Liver (tissue), 8 donors: ENCODE measurements at regions not wholly inside any gene's neighbourhood (a gene's known extent, or its start where the extent isn't known, plus 50 kb on each side); places are given as distances from the start of the nearest gene placed in this dataset.

Experiments used
- DNase-seq: peaks from one replicate; pipeline ENCODE4 v3.0.0-alpha.2; 2017; ENCODE audit warnings: low spot score
- H3K27ac ChIP-seq, 2 donors: one replicate each; pipeline ENCODE4 v1.7.0; 2013; ENCODE audit warnings: inconsistent platforms in 2 of 2, low read length in 2 of 2, control low read depth in 1 of 2, low read depth in 1 of 2, mild to moderate bottlenecking in 1 of 2
- H3K27me3 ChIP-seq, 4 donors: one replicate each; pipeline versions ENCODE4 v1.6.1 to v1.7.0; 2013; ENCODE audit warnings: low read length in 3 of 4, inconsistent platforms in 1 of 4, mild to moderate bottlenecking in 1 of 4, moderate library complexity in 1 of 4; ENCODE audit not compliant: control insufficient read depth in 4 of 4, insufficient read depth in 4 of 4
- H3K36me3 ChIP-seq, 4 donors: one replicate each; pipeline versions ENCODE4 v1.6.1 to v1.7.0; 2013; ENCODE audit warnings: low read length in 3 of 4, mild to moderate bottlenecking in 3 of 4, low read depth in 1 of 4, moderate library complexity in 1 of 4; ENCODE audit not compliant: control insufficient read depth in 4 of 4, insufficient read depth in 3 of 4
- H3K4me1 ChIP-seq, 4 donors: one replicate each; pipeline versions ENCODE4 v1.6.1 to v1.7.0; 2013; ENCODE audit warnings: low read length in 3 of 4, mild to moderate bottlenecking in 3 of 4, moderate library complexity in 1 of 4; ENCODE audit not compliant: control insufficient read depth in 4 of 4, insufficient read depth in 4 of 4
- H3K4me3 ChIP-seq, 3 donors: one replicate each; pipeline versions ENCODE4 v1.6.1 to v1.7.0; 2013; ENCODE audit warnings: low read length in 3 of 3, control low read depth in 1 of 3, low read depth in 1 of 3, mild to moderate bottlenecking in 1 of 3
- H3K9ac ChIP-seq, 2 donors: one replicate each; pipeline ENCODE4 v1.7.0; 2013; ENCODE audit warnings: low read length in 2 of 2, mild to moderate bottlenecking in 2 of 2, moderate library complexity in 2 of 2, control low read depth in 1 of 2, low read depth in 1 of 2
- H3K9me3 ChIP-seq, 4 donors: one replicate each; pipeline versions ENCODE4 v1.6.1 to v1.7.0; 2013; ENCODE audit warnings: low read length in 3 of 4; ENCODE audit not compliant: control insufficient read depth in 4 of 4
- EGR1 ChIP-seq, 2 donors: IDR thresholded peaks; 2 replicates each; pipeline ENCODE4 v1.6.1; 2016 to 2018; ENCODE audit warnings: antibody characterized with exemption in 2 of 2, low read depth in 2 of 2
- FOXA1 ChIP-seq: IDR thresholded peaks from 2 replicates; pipeline ENCODE4 v1.6.1; 2016; ENCODE audit warnings: antibody characterized with exemption
- FOXA2 ChIP-seq: IDR thresholded peaks from 2 replicates; pipeline ENCODE4 v1.6.1; 2016; ENCODE audit warnings: antibody characterized with exemption
- GABPA ChIP-seq, 2 donors: IDR thresholded peaks in 1 of 2; conservative IDR thresholded peaks in 1 of 2; 2 replicates each; pipeline ENCODE4 v1.6.1; 2016; ENCODE audit warnings: antibody characterized with exemption in 2 of 2, mild to moderate bottlenecking in 1 of 2, moderate library complexity in 1 of 2
- HNF4A ChIP-seq, 2 donors: conservative IDR thresholded peaks; 2 replicates each; pipeline ENCODE4 v1.6.1; 2016; ENCODE audit warnings: antibody characterized with exemption in 2 of 2, mild to moderate bottlenecking in 2 of 2
- HNF4G ChIP-seq: IDR thresholded peaks from 2 replicates; pipeline ENCODE4 v1.6.1; 2016; ENCODE audit warnings: antibody characterized with exemption
- JUND ChIP-seq, 2 donors: IDR thresholded peaks; 2 replicates each; pipeline ENCODE4 v1.6.1; 2016; ENCODE audit warnings: antibody characterized with exemption in 2 of 2
- NR2F2 ChIP-seq: IDR thresholded peaks from 2 replicates; pipeline ENCODE4 v1.6.1; 2016; ENCODE audit warnings: antibody characterized with exemption
- RAD21 ChIP-seq, 2 donors: IDR thresholded peaks; 2 replicates each; pipeline ENCODE4 v1.6.1; 2016; ENCODE audit warnings: antibody characterized with exemption in 2 of 2, mild to moderate bottlenecking in 2 of 2
- REST ChIP-seq: IDR thresholded peaks from 2 replicates; pipeline ENCODE4 v1.6.1; 2016; ENCODE audit warnings: antibody characterized with exemption, mild to moderate bottlenecking
- RXRA ChIP-seq, 2 donors: IDR thresholded peaks; 2 replicates each; pipeline ENCODE4 v1.6.1; 2017 to 2018; ENCODE audit warnings: antibody characterized with exemption in 2 of 2, mild to moderate bottlenecking in 1 of 2
- SP1 ChIP-seq: IDR thresholded peaks from 2 replicates; pipeline ENCODE4 v1.6.1; 2018; ENCODE audit warnings: antibody characterized with exemption, mild to moderate bottlenecking
- TAF1 ChIP-seq: conservative IDR thresholded peaks from 2 replicates; pipeline ENCODE4 v1.6.1; 2016; ENCODE audit warnings: antibody characterized with exemption, mild to moderate bottlenecking
- YY1 ChIP-seq: IDR thresholded peaks from 2 replicates; pipeline ENCODE4 v1.6.1; 2016; ENCODE audit warnings: antibody characterized with exemption, mild to moderate bottlenecking
- WGBS: extraction: QIAGEN DNeasy Blood & Tissue Kit; methylation state at CpG from one replicate; pipeline ENCODE4 v1.1.7; 2013; 5-methylcytosine and 5-hydroxymethylcytosine counted together
- TF ChIP-seq, protein P1 (sequence below): IDR thresholded peaks from 2 replicates; pipeline ENCODE4 v1.6.1; 2016; ENCODE audit warnings: antibody characterized with exemption
- TF ChIP-seq, protein P2 (sequence below): IDR thresholded peaks from 2 replicates; pipeline ENCODE4 v1.6.1; 2016; ENCODE audit warnings: antibody characterized with exemption
- TF ChIP-seq, protein P3 (sequence below): fragments of 150-350 bp; IDR thresholded peaks from 2 replicates; pipeline ENCODE4 v1.5.1; 2017; ENCODE audit warnings: improper control_type of control experiment, low read depth, low read length; ENCODE audit not compliant: missing input control
- donor health status: healthy.
- donor health status: healthy.
- donor health status: healthy.
- donor health status: healthy.
- donor health status: healthy.

DNA sequence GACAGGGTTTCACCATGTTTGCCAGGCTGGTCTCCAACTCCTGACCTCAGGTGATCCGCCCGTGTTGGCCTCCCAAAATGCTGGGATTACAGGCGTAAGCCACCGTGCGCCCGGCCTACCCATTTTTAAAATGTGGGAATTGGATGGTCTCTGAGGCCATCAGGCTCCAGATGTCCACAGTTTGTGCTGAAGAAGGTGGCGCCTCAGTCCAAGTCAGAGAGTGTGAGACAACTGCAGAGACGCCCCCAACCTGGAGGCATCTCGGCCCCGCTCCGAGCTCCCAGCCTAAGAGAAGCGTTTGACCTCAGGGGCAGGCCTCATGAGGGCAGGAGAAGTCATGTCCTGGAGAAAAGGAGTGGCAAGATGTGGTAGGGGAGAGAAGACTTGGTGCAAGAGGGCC is 146.5 kb downstream of the MRM1 start:
- Histone ChIP-seq H3K9ac (no peak overlapping the region), H3K4me3 (no peak overlapping the region), H3K9me3 (no peaks in the 10 kb centered on the region), H3K27me3 (no peaks in the 10 kb centered on the region), H3K27ac (no peak overlapping the region), H3K36me3 (no peaks in the 10 kb centered on the region), H3K4me1 (no peaks in the 10 kb centered on the region)
- TF ChIP-seq JUND (IDR thresholded peaks at IDR 0.05) (no peak), EGR1 (IDR thresholded peaks at IDR 0.05; ENCODE audit: low read depth in 2 of 2) (no peak), HNF4A (conservative IDR thresholded peaks at IDR 0.05) (no peak)
- TF ChIP-seq, protein P1, sequence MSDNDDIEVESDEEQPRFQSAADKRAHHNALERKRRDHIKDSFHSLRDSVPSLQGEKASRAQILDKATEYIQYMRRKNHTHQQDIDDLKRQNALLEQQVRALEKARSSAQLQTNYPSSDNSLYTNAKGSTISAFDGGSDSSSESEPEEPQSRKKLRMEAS = no peak
- DNase-seq = no peak
- 94% methylated on average over 12 of the region's 12 CpGs for WGBS

- TF ChIP-seq FOXA2 (no peak), HNF4G (no peak), NR2F2 (no peak)
- TF ChIP-seq, protein P1 = no peak
- WGBS = 84% methylated on average over 10 of the region's 10 CpGs
These were observed 146.9 kb downstream of the MRM1 start for GRCh38 chr17:36748272-36748671.

DNA sequence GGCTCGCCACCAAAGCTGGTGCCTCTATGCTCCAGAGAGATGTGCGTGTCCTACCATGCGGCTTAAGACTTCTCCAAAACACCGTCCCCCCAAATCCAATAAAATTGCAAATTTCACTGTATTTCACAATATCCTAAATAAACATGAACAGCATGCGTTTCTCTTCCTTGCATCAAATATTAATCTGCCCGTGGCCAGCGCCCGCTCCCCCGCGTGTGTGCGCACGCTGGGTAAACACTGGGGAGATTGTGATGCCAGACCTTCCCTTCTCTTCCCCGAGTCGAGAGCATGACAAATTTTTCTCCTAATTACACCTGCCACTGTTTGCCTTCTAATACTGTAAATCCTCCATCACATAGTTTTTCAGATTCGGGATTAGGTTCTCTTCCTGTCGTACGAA is 148.1 kb downstream of the MRM1 start:
- TF ChIP-seq RAD21 (IDR thresholded peaks at IDR 0.05) (no peak), HNF4A (conservative IDR thresholded peaks at IDR 0.05) (no peak), REST (no peak), HNF4G (no peak), YY1 (no peak), EGR1 (IDR thresholded peaks at IDR 0.05; ENCODE audit: low read depth in 2 of 2) (no peak), SP1 (no peak), TAF1 (no peak), FOXA1 (no peak), RXRA (IDR thresholded peaks at IDR 0.05) (no peak), NR2F2 (no peak), GABPA (IDR thresholded peaks at IDR 0.05 in 1 of 2, conservative IDR thresholded peaks at IDR 0.05 in 1 of 2) (no peak)
- TF ChIP-seq, protein P2, sequence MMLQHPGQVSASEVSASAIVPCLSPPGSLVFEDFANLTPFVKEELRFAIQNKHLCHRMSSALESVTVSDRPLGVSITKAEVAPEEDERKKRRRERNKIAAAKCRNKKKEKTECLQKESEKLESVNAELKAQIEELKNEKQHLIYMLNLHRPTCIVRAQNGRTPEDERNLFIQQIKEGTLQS = no peak
- TF ChIP-seq, protein P3, sequence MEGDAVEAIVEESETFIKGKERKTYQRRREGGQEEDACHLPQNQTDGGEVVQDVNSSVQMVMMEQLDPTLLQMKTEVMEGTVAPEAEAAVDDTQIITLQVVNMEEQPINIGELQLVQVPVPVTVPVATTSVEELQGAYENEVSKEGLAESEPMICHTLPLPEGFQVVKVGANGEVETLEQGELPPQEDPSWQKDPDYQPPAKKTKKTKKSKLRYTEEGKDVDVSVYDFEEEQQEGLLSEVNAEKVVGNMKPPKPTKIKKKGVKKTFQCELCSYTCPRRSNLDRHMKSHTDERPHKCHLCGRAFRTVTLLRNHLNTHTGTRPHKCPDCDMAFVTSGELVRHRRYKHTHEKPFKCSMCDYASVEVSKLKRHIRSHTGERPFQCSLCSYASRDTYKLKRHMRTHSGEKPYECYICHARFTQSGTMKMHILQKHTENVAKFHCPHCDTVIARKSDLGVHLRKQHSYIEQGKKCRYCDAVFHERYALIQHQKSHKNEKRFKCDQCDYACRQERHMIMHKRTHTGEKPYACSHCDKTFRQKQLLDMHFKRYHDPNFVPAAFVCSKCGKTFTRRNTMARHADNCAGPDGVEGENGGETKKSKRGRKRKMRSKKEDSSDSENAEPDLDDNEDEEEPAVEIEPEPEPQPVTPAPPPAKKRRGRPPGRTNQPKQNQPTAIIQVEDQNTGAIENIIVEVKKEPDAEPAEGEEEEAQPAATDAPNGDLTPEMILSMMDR = no peak
- TF ChIP-seq, protein P1 = no peak
- Histone ChIP-seq H3K9me3 (no peaks in the 10 kb centered on the region), H3K4me1 (no peaks in the 10 kb centered on the region), H3K27me3 (no peaks in the 10 kb centered on the region), H3K36me3 (no peaks in the 10 kb centered on the region), H3K27ac (no peak overlapping the region), H3K4me3 (no peak overlapping the region), H3K9ac (no peak overlapping the region)
- WGBS = 46% methylated on average over 17 of the region's 17 CpGs
- no peak for DNase-seq

More at GRCh38 chr17:36748272-36748671, 146.9 kb downstream of the MRM1 start:
- Histone ChIP-seq H3K27me3 (no peaks in the 10 kb centered on the region), H3K4me3 (no peak overlapping the region), H3K27ac (no peak overlapping the region), H3K9me3 (no peaks in the 10 kb centered on the region), H3K4me1 (no peaks in the 10 kb centered on the region), H3K36me3 (no peaks in the 10 kb centered on the region), H3K9ac (no peak overlapping the region)
- DNase-seq = no peak
